NCI-H187 treated with DMSO at 0.1 percent for 48 hours (cell line): ENCODE measurements at regions not wholly inside any gene's neighbourhood (a gene's known extent, or its start where the extent isn't known, plus 50 kb on each side); places are given as distances from the start of the nearest gene placed in this dataset.
"Not testable (repeated sequence)": the region's sequence is repeated elsewhere in the genome, so short reads cannot be mapped to it uniquely, and the experiment has no call there.

Source experiments
- DNase-seq: peaks from one replicate; lab custom pipeline; 2025; lab: John Stamatoyannopoulos, UW

DNA sequence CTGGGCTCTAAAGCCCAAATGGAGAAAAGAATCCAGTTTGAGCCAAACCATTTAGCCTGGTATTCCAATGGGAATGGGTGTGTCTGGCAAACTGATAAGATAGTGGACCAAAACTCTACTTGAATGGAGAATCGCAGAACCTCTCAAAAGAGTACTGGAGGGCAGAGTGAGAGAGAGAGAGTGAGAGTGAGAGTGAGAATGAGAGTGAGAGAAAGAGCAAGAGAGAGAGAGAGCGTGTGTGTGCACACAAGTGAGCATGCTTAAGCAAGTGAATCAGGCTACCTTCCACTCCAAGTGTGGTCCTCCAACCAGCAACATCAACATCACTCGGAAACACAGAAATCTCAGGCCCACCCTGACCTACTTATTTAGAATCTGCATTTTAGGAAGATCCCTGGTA, 58.8 kb downstream of the UQCRFS1 start:
- no peak for DNase-seq

DNA sequence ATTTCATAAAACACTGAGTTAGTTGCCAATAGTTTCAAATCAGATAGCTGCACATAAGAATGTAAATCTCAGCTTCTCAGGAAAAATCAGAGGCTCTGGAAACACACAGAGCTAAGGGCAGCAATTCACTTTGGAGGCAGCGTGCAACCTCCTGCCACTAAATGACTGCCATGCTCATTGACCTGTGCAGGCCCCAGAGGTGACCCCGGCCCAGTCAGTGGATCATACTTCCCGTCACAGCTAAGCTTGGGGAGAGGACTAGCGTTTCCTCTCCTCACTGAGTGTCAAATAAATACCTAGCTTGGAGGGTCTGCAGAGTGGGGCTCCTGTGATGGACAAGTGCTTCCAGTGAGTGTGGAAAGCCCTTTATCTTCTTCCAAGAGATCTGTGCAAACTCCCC, 67.2 kb downstream of the UQCRFS1 start:
- DNase-seq = no peak

DNA sequence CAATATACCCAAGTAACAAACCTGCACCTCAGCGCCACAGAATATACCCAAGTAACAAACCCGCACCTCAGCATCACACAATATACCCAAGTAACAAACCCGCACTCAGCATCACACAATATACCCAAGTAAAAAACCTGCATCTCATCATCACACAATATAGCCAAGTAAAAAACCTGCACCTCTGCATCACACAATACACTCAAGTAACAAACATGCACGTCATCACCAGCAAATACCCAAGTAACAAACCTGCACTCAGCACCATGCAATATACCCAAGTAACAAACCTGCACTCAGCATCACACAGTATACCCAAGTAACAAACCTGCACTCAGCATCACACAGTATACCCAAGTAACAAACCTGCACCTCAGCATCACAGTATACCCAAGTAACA, 69.8 kb downstream of the UQCRFS1 start:
- no peak for DNase-seq

DNA sequence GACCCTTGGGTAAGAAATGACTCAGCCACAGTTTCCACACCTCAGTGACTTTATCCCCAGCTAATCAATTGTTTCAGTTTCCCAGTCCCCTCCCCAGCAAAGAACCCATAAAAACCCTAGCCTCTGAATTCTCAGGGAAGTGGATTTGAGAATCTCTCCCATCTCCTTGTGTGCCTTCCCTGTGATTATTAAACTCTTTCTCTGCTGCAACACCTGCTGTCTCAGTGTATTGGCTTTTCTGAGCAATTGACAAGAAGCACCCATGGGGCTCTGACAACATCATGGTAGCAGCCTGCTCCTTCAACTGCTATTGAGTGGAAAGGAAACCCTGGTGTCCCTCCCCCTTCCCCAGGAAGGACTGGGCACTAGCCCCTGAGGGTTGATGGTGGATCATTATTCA, 73.7 kb downstream of the UQCRFS1 start:
- DNase-seq = no peak

DNA sequence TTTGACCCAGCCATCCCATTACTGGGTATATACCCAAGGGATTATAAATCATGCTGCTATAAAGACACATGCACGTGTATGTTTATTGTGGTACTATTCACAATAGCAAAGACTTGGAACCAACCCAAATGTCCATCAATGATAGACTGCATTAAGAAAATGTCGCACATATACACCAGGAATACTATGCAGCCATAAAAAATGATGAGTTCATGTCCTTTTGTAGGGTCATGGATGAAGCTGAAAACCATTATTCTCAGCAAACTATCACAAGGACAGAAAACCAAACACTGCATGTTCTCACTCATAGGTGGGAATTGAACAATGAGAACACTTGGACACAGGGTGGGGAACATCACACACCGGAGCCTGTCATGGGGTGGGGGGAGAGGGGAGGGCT, 74.7 kb downstream of the UQCRFS1 start:
- not testable (repeated sequence) for DNase-seq

DNA sequence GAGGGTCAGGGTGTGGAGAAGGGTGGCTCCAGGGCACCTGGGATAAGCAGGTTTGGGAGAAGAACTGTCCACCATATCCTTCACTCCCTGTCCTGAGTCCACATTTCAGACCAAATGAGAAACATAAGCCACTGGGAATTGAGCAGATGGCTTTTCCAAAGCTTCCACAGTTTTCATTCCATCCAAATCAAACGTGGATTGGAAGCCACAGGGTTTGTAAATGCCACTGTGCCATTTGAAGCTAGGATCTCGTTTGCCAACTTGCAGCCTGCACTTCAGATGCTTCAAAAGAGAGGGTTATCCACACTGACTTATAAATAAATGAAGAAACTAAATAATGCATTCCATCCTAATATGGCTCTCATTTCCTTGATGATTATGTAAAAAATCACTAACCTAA, 81.5 kb downstream of the UQCRFS1 start:
- no peak for DNase-seq

DNA sequence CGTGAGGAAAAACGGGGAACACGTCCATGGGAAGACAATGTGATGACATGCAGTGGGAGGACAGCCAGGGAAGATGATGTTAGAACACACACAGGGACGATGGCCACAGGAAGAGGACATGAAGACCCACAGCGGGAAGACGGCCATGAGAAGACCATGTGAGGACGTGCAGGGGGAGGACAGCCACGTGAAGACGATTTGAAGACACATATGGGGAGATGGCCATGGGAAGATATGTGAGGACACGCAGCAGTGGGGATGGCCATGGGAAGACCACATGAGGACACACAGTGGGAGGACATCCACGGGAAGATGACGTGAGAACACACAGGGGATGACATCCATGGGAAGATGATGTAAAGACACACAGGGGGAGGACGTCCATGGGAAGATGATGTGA, 83.8 kb downstream of the UQCRFS1 start:
- no peak for DNase-seq

DNA sequence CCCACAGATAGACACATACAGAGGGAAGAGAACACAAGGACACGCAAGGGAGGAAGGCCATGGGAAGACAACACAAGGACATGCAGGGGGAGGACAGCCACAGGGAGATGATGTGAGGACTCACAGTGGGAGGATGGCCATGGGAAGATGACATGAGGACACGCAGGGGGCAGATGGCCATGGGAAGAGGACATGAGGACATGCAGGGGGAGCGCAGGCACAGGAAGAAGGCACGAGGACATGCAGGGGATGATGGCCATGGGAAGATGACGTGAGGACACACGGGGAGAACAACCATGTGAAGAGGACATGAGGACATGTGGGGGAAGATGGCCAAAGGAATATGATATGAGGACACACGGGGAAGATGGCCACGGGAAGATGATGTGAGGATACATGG, 84.7 kb downstream of the UQCRFS1 start:
- DNase-seq = no peak

DNA sequence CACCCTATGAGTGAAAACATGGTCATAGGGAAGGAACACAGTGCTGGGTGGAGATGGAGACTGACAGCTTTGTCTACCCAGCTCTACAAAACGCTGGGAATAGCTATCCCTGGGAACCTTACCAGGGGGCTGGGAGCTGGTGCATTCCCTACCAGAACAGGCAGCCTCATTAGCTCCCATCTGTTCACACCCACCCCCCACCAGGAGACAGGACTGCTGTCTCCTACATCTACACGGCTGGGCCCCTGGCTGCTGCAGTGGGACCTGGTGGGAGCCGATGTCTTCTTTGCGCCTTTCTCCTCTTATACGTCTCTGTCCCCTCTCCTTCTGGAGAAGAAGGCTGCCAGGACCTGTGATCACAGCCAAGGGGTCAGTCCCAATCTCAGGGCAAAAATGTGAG, 90.8 kb downstream of the UQCRFS1 start:
- no peak for DNase-seq

DNA sequence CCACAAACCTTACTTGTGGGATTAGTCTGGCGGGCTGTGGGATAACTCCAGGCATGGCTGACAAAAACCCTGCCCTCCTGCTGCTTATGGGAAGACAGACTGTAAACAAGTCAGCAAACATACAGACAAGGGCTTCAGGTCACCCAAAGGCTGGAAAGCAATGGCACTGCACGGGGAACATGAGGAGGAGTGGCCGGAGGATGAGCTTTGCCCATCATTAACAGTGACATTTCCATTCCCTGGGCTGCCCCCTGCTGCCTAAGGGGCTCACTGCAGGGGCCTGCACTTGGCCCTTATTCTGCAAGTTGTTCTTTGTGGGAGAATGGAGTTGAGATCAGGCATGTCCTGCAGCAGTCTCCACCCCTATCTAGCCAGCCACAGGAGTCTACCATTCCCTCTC, 91.3 kb downstream of the UQCRFS1 start:
- no peak for DNase-seq

DNA sequence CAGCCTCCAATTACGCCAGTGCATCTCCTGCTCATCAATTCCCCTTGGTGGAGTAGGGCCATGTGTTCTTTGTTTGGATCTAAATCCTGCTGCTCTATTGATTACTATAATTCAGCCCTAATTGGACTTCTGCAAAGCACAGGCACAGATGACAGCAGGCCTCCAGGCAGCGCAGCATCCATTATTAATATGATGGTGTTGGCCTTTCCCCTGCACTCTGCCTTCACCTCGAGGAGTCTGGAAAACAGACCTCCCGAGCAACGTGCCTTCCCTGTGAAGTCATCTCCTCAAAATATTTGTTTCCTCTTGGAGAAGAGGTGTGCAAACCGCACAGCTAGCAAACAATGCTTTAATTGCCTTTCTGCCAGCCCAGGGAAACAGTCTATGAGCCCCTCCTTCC, 92.5 kb downstream of the UQCRFS1 start:
- no peak for DNase-seq

DNA sequence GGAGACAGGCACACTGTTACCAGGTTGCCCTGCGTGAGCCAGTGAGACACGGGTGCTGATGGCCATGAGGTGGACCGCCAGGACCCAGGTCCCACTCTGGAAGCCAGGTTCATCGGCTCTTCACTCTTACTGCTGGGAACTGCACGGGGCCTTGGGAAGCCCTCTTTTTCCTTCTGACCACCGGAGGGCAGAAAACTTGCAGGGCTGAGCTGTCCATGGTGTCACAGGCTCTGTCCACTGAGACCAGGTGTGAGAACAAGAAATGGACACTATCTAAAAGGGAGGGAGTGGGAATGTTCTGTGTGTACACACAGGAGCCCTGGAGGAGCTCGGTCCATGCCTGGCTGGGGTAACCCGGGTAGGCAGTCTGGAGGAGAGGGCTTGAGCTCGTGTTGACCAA, 93.4 kb downstream of the UQCRFS1 start:
- no peak for DNase-seq

DNA sequence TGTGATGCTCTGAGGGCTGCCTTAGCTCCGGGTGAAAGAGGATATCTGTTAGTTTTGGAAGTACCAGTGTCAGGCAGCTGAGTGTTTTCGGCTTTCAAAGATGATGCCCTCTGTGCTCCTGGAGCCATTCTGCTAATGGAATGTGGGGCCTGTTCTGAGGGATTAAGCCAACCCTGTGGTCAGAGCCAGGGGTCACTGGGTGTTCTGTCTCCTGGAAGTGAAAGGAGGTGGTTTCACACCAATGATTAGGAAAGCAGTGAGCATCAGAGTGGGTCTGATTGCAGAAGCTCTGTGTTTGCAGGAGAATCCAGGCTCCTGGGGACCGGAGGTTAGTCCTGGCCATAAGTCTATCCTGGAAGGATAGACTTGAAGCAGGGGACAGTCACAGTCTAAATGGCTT, 94.6 kb downstream of the UQCRFS1 start:
- no peak for DNase-seq

DNA sequence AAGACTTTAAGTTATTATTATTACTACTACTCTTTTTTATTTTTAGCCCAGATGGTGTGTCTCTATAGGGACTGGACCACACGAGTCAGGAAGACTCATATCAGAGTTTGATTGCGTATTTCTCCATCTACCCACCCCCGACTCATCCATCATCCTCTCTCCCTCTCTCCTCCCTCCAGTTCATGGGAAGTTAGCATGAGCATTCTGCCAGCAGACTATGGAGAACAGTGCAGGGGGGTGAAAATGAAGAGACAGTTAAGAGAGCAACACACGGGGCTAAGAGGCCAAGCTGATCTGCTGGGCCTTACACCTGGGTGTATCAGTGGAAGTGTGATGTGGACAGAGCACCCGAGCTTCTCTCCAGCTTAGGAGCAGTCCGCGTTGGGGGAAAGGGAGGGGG, 95.0 kb downstream of the UQCRFS1 start:
- no peak for DNase-seq

DNA sequence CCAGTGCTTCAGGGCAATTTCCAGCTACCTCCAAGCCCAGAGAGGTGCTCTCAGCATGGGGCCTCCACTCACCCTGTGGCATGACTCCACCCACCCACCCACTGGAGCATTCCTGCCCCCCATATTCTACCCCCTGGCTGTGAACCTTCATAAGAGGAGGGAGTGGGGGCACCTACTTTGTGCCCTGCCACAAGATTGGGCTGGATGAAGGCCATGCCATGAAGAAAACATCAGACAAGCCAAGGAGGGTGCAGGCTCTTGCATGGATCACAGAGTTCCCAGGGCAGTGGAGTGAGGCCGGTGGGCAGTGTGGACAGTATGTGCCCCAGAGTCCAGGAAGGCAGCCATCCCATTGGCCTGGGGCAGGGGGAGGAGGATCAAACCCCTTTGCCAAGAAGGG, 97.8 kb downstream of the UQCRFS1 start:
- no peak for DNase-seq

DNA sequence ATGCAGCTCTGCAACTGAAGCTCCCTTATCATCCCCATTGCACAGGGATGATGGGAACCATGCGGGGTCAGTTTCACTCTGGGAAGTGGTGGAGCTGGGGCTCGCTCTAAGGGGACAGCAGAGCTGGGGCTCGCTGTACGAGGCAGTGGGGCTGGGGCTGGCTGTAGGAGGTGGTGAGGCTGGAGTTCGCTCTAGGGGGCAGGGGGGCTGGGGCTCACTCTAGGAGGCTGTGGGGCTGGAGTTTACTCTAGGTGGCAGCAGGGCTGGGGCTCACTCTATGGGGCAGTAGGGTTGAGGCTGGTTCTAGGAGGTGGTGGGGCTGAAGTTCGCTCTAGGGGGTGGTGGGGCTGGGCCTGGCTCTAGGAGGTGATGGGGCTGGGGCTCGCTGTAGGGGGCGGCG, 99.1 kb downstream of the UQCRFS1 start:
- DNase-seq = no peak

DNA sequence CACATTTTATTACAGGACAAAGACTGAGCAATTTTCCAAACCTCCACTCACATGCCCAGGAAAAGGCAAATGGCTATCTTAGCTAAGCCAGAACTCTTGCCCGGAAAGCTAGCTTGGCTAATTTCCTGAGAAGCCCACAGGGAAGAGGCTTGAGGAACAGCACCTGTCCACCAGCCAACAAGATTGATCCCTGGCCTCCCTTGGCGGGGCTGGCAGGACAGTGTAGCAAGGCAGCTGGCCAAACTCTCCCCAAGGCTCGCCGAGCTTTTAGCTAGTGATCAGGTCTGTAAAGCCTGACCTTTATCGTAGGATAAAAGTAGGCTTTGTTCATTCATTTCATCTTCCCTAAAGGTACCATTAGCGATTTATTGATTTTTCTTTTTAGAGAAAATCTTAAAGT, 101.4 kb downstream of the UQCRFS1 start:
- no peak for DNase-seq

DNA sequence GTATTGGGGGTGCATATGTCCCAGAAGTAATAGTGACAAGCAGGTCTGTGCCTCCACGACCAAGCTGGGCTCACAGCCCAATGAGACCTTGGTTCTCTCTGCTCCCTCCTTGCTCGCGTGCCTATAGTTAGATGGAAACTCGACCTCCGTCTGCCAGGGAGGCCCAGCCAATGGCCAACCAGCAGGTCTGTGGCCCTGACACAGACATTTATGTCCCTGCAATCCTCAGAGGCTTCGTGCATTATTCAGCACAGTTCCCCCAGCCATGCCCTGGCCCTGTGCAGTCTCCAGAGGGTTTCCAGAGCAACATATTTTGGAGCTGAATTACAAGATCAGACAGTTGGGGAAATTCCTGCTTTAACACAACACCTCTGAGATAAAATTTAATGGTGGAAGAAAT, 105.1 kb downstream of the UQCRFS1 start:
- no peak for DNase-seq

DNA sequence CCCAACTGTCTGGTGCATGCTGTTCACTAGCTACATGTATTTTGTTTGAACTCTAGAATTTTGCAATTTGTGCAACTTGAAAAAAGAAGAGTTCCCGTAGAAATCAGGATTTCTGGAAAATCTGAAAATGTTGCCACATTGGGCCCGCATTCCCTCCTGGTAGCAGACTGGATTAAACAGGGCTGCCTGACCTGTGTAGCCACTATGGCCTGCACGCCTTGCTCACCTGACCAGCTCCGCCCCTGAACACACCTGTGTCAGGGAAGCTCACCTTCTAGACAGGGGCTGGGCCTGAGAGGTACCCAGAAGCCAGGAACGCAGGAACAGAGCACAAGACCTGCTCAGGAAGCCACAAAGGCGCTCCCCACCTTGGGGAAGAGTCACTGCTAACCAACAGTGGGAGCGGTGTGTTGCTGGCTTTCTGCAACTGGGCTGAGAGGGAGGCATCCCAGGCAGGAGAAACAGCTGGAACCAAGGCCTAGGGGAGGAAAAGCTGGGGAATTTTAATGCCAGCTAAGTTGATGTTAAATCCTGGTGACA, 106.5 kb downstream of the UQCRFS1 start:
- no peak for DNase-seq

DNA sequence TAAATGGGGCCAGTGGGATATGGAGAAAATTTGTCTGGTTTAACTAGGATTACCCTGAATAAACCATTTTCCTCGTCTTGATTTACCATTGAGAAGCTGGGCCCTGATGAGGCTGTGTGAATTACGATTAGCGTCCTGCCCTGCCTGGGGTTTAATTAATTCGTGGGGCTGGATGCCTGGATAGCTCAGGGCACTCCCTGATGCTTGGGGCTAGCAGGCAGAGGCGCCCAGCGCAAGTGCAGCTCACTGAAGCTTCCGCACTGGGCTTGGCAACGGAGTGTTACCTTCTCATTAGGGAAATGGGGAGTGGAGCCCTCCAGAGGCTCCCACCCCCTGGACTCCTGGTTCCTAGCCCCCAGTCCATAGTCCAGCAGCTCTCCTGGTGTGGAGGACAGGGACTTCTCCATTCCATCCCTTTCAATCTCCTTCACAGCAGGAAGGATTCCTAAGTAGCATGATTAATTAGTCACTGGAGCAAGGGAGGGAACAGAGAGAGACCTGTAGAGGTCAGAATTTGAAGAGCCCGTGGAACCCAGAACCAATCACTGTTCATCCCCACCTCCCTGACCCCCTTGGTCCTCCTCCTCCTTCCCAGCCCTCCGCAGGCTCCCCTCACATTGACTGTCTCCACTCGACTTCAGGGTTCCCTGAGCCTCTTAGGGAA, 107.2 kb downstream of the UQCRFS1 start:
- DNase-seq = no peak

DNA sequence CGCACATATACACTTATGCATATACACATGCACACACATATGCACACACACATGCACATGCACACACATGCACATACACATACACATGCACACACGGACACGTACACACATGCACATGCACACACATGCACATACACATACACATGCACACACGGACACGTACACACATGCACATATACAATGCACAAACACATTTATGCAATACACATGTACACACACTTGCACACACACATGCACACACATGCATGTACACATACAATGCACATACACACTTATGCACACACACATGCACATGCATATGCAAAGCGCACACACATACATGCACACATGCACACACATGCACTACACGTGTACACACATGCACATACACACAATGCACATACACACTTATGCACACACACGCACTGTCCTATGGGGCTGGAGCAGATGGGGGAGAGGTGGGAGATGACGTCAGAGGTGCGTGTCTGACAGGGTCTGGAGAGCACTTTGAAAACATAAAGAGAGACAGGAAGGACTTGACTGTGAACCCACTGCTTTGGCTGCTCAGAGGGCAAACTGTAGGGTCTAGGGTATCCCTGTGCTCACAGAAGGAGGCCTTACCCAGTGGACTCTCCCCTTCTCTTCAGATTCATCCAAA, 108.2 kb downstream of the UQCRFS1 start:
- DNase-seq = no peak

DNA sequence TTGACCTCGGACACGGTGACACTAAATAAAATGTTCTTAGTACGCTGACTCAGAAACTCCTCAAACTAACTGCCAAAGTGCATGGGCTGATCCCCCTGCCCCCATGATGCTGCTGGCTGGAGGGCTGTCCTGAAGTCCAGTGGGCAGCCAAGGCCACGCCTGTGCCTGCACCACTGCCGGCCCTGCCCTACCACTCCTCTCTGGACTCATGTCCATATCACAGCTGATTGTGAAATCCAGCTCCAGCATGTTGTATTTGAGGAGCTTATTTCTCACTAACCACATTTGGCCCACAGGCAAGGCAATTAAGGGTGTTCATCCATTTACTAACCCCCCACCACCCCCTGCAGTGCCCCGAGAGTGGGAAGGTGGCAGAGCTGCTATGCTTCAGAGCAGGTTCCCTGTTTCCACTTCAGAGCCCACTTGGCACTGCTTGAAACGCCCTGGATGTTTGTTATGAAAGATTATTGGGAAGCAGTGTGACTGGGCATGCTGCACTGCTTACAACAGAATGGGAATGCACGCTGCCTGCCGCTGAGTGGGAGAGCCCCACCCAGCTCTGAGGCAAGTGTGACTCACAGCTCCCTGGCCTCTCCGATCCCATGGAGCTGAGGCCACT, 114.0 kb downstream of the UQCRFS1 start:
- DNase-seq = no peak

DNA sequence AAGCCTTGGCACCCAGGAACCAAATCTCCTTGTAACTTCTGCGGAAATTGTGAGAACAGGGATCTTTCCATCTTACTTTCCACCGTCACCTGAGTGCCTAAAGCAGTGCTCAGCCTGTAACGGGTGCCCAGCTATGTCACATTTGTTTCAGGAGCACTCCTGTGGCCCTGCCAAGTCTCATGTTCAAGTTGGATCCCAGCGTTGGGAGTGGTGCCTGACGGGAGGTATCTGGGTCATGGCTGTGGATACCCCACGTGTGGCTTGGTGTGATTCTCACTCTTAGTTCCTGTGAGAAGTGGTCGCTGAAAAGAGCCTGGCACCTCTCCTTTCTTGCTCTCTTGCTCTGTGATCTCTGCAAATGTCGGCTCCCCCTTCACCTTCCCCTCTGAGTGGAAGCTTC, 114.9 kb downstream of the UQCRFS1 start:
- no peak for DNase-seq

DNA sequence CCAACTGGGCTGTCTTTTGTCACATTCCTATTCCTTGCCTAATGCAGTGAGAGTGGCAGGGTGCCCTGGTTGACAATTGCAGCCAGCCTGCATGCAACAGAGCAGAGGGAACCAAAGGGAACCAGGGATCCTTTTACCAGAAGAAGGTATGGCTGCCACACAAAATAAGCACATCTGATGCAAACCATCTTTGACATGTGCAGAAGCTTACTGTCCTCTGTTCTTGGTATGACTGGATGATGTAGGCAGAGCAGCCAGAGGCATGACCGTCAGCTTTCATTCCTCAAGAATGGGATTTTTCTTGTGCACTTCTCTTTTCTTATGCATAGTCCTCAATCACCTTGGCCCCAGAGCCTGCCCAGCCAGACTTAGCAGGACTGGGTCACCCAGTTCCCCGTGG, 116.1 kb downstream of the UQCRFS1 start:
- DNase-seq = no peak
